GM12878 (cell line): ENCODE measurements at regions not wholly inside any gene's neighbourhood (a gene's known extent, or its start where the extent isn't known, plus 50 kb on each side); places are given as distances from the start of the nearest gene placed in this dataset.

ENCODE experiments used
- ATF2 ChIP-seq: IDR thresholded peaks from 2 replicates; pipeline ENCODE4 v1.6.1; 2012; ENCODE audit warnings: low read length, inconsistent platforms
- EZH2 ChIP-seq: IDR thresholded peaks from 2 replicates; pipeline ENCODE4 v1.6.1; 2012; ENCODE audit warnings: low read depth, mild to moderate bottlenecking, control low read depth, inconsistent platforms, low read length, borderline replicate concordance; ENCODE audit not compliant: control insufficient read depth
- FOXK2 ChIP-seq: fragments of 450-650 bp; IDR thresholded peaks from 2 replicates; pipeline ENCODE4 v1.6.1; 2017; ENCODE audit warnings: mild to moderate bottlenecking, moderate library complexity
- HCFC1 ChIP-seq: fragments of 150-350 bp; IDR thresholded peaks from 2 replicates; pipeline ENCODE4 v1.6.1; 2014; ENCODE audit warnings: low read length
- RFX5 ChIP-seq: IDR thresholded peaks from 2 replicates; pipeline ENCODE4 v1.6.1; 2011; ENCODE audit warnings: low read depth, low read length, improper control_type of control experiment

DNA sequence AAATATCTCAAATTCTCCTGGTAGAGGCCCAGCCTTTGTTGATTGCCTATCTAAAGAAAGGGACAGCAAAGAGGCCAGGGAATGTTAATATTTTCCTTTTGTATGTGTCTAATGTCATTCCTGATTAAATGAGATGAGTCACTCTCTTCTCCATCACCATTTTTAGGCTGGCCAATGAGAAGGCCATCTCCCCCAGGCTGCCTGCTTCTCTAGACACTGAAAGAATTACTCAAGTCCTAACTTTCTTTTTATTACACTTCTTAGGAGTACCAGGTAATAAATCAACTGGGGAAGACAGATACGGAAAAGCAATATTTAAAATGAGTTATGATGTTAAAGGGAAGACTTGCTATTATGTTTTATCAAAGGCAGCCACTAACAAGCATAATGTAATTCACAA, 259.2 kb upstream of the SORL1-AS1 start:
- TF ChIP-seq ATF2 (no peak), RFX5 (no peak), HCFC1 (no peak), FOXK2 (no peak), EZH2 (no peak)
